DND-41 (cell line): ENCODE measurements at regions not wholly inside any gene's neighbourhood (a gene's known extent, or its start where the extent isn't known, plus 50 kb on each side); places are given as distances from the start of the nearest gene placed in this dataset.

Experiments
- EZH2 ChIP-seq: IDR thresholded peaks from 3 replicates; pipeline ENCODE4 v1.6.1; 2012; ENCODE audit warnings: borderline replicate concordance, low read depth, mild to moderate bottlenecking, moderate library complexity, low read length, inconsistent platforms; ENCODE audit not compliant: severe bottlenecking
- TF ChIP-seq, protein P1 (sequence below): IDR thresholded peaks from 2 replicates; pipeline ENCODE4 v1.5.1; 2012; ENCODE audit warnings: borderline replicate concordance, low read length, moderate library complexity, mild to moderate bottlenecking; ENCODE audit not compliant: poor library complexity, severe bottlenecking; ENCODE audit errors: extremely low read depth

DNA sequence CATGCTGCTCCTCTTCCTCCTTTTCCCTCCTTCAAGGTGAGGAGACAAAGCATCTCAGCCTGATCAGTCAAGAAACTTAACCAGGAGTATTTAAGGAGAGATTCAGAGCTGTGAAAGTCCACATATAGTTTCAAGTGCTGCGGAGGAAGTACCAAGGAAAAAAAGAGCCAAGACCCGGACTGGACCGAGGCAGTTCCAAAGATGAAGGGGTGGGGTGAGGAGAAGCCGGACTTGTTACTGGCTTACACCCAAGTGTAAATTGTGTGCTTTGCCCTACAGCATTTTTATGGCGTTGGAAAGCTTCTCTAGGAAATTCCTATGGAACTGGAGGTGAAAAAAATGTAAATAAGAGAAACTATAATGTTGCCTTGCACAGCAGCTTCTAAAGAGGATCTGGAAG is 263.1 kb downstream of the GRIN2B start:
- TF ChIP-seq, protein P1, sequence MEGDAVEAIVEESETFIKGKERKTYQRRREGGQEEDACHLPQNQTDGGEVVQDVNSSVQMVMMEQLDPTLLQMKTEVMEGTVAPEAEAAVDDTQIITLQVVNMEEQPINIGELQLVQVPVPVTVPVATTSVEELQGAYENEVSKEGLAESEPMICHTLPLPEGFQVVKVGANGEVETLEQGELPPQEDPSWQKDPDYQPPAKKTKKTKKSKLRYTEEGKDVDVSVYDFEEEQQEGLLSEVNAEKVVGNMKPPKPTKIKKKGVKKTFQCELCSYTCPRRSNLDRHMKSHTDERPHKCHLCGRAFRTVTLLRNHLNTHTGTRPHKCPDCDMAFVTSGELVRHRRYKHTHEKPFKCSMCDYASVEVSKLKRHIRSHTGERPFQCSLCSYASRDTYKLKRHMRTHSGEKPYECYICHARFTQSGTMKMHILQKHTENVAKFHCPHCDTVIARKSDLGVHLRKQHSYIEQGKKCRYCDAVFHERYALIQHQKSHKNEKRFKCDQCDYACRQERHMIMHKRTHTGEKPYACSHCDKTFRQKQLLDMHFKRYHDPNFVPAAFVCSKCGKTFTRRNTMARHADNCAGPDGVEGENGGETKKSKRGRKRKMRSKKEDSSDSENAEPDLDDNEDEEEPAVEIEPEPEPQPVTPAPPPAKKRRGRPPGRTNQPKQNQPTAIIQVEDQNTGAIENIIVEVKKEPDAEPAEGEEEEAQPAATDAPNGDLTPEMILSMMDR = no peak
- no peak for TF ChIP-seq EZH2
